ENCODE measurements at regions not wholly inside any gene's neighbourhood (a gene's known extent, or its start where the extent isn't known, plus 50 kb on each side); places are given as distances from the start of the nearest gene placed in this dataset.

DNA sequence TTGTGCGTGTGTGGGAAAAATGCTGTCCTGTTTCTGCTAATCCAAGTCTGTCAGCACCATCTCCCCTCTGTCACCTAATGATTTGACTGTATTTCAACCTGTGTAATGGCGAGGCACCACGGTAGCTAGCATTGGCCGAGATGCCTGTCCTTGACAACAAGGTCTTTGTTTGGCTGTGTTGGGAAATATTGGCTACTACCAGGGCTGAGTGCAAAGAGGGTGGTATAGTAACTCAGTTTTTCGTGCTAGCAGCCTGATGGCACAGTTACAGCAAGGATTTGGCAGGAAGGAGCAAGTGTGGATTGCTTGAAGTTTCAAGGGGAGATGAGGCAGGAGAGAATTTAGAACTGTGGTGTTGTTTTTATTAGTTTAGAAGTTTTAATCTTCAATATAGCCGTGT, 440.3 kb upstream of the RGS6 start:
- TF ChIP-seq CTCF (conservative IDR thresholded peaks at IDR 0.05; ENCODE audit: low read depth, low read length) (no peak), POLR2A (IDR thresholded peaks at IDR 0.05; ENCODE audit: low read depth, low read length) (no peak), SMC3 (IDR thresholded peaks at IDR 0.05; ENCODE audit: low read depth, low read length) (no peak), CEBPB (IDR thresholded peaks at IDR 0.05; ENCODE audit: low read depth, low read length) (0 out of 2 replicates have a peak, but pooled peaks have one; percentile 7), FOS (IDR thresholded peaks at IDR 0.05; ENCODE audit: low read depth, low read length) (no peak), ELK1 (IDR thresholded peaks at IDR 0.05; ENCODE audit: borderline replicate concordance, low read depth, low read length) (no peak)
- TF ChIP-seq, protein P1, sequence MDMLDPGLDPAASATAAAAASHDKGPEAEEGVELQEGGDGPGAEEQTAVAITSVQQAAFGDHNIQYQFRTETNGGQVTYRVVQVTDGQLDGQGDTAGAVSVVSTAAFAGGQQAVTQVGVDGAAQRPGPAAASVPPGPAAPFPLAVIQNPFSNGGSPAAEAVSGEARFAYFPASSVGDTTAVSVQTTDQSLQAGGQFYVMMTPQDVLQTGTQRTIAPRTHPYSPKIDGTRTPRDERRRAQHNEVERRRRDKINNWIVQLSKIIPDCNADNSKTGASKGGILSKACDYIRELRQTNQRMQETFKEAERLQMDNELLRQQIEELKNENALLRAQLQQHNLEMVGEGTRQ (IDR thresholded peaks at IDR 0.05; ENCODE audit: low read depth, low read length) = no peak
